ENCODE measurements at regions not wholly inside any gene's neighbourhood (a gene's known extent, or its start where the extent isn't known, plus 50 kb on each side); places are given as distances from the start of the nearest gene placed in this dataset.

- no peak overlapping the region for H3K9ac ChIP-seq (ENCODE audit: low read length)
- no peak overlapping the region for H3K4me2 ChIP-seq (ENCODE audit: low read length)
- H4K20me1 ChIP-seq (ENCODE audit: insufficient read depth) = no peaks in the 10 kb centered on the region
- H2AFZ ChIP-seq (ENCODE audit: low read depth, low read length) = no peak overlapping the region
- H3K4me3 ChIP-seq (ENCODE audit: low read length) = no peak overlapping the region
- no peak for TF ChIP-seq POLR2AphosphoS5 (IDR thresholded peaks at IDR 0.05)
- H3K36me3 ChIP-seq (ENCODE audit: insufficient read depth, low read length) = no peaks in the 10 kb centered on the region
- no peaks in the 10 kb centered on the region for H3F3A ChIP-seq (ENCODE audit: insufficient read depth, low read length, poor library complexity, severe bottlenecking)
- H3K27ac ChIP-seq (ENCODE audit: low read length) = no peak overlapping the region
- no peaks in the 10 kb centered on the region for H3K27me3 ChIP-seq (ENCODE audit: insufficient read depth, low read depth, low read length)
- H3K9me3 ChIP-seq (ENCODE audit: low read length) = no peaks in the 10 kb centered on the region
- no peaks in the 10 kb centered on the region for H3K79me2 ChIP-seq (replicated peaks; ENCODE audit: insufficient read depth, low read length)
- H3K9me2 ChIP-seq (ENCODE audit: insufficient read depth, low read length) = no peaks in the 10 kb centered on the region
Measured at GRCh38 chr13:78129823-78130222, 211.2 kb upstream of the EDNRB start.

GRCh38 chr13:78129359-78129758 is 210.7 kb upstream of the EDNRB start:
- Histone ChIP-seq H3K9me2 (ENCODE audit: insufficient read depth, low read length) (no peaks in the 10 kb centered on the region), H3K4me2 (ENCODE audit: low read length) (no peak overlapping the region), H3K79me2 (replicated peaks; ENCODE audit: insufficient read depth, low read length) (no peaks in the 10 kb centered on the region), H3K36me3 (ENCODE audit: insufficient read depth, low read length) (no peaks in the 10 kb centered on the region), H3F3A (ENCODE audit: insufficient read depth, low read length, poor library complexity, severe bottlenecking) (no peaks in the 10 kb centered on the region), H3K27ac (ENCODE audit: low read length) (no peak overlapping the region), H4K20me1 (ENCODE audit: insufficient read depth) (no peaks in the 10 kb centered on the region), H3K9me3 (ENCODE audit: low read length) (no peaks in the 10 kb centered on the region), H3K9ac (ENCODE audit: low read length) (no peak overlapping the region), H3K27me3 (ENCODE audit: insufficient read depth, low read depth, low read length) (no peaks in the 10 kb centered on the region), H3K4me3 (ENCODE audit: low read length) (no peak overlapping the region), H2AFZ (ENCODE audit: low read depth, low read length) (no peak overlapping the region)
- TF ChIP-seq TAF1 (IDR thresholded peaks at IDR 0.05; ENCODE audit: low read depth) (no peak), REST (IDR thresholded peaks at IDR 0.05; ENCODE audit: borderline replicate concordance) (no peak), EP300 (conservative IDR thresholded peaks at IDR 0.05; ENCODE audit: poor library complexity, severe bottlenecking) (no peak), SMC3 (conservative IDR thresholded peaks at IDR 0.05; ENCODE audit: poor library complexity) (no peak), RAD21 (conservative IDR thresholded peaks at IDR 0.05) (no peak), POLR2AphosphoS5 (IDR thresholded peaks at IDR 0.05) (no peak), EZH2 (IDR thresholded peaks at IDR 0.05; ENCODE audit: borderline replicate concordance, insufficient read depth, low read length, poor library complexity, severe bottlenecking) (no peak), MXI1 (conservative IDR thresholded peaks at IDR 0.05; ENCODE audit: poor library complexity, severe bottlenecking) (no peak), CTCF (IDR thresholded peaks at IDR 0.05; ENCODE audit: poor library complexity, severe bottlenecking) (no peak)

All from neural cell (in vitro differentiated cells).